ENCODE measurements at regions not wholly inside any gene's neighbourhood (a gene's known extent, or its start where the extent isn't known, plus 50 kb on each side); places are given as distances from the start of the nearest gene placed in this dataset.

- peaks cover 0 to 2% of the 10 kb centered on the region in 2 donors for H3K36me3 Mint-ChIP-seq
- H3K4me3 Mint-ChIP-seq: no peak overlapping the region
- H3K4me1 Mint-ChIP-seq: no peaks in the 10 kb centered on the region
- peaks cover 0 to 6% of the 10 kb centered on the region in 2 donors for H3K27me3 Mint-ChIP-seq
- peaks cover 5 to 8% of the 10 kb centered on the region in 2 donors for H3K9me3 Mint-ChIP-seq
- no peak overlapping the region for H3K27ac Mint-ChIP-seq
- ATAC-seq (replicated peaks) (no peak), DNase-seq (no peak)
These were observed 175.3 kb upstream of the LYZL1 start for GRCh38 chr10:29113616-29113945.

- no peaks in the 10 kb centered on the region for H3K4me1 Mint-ChIP-seq
- H3K27me3 Mint-ChIP-seq: peaks cover 0 to 6% of the 10 kb centered on the region in 2 donors
- H3K4me3 Mint-ChIP-seq: no peak overlapping the region
- no peak for ATAC-seq (replicated peaks)
- no peak for DNase-seq
- peaks cover 9 to 12% of the 10 kb centered on the region in 2 donors for H3K9me3 Mint-ChIP-seq
- H3K27ac Mint-ChIP-seq: no peak overlapping the region
- H3K36me3 Mint-ChIP-seq: peaks cover 0 to 2% of the 10 kb centered on the region in 2 donors
These were observed 174.7 kb upstream of the LYZL1 start for GRCh38 chr10:29114141-29114540.

DNA sequence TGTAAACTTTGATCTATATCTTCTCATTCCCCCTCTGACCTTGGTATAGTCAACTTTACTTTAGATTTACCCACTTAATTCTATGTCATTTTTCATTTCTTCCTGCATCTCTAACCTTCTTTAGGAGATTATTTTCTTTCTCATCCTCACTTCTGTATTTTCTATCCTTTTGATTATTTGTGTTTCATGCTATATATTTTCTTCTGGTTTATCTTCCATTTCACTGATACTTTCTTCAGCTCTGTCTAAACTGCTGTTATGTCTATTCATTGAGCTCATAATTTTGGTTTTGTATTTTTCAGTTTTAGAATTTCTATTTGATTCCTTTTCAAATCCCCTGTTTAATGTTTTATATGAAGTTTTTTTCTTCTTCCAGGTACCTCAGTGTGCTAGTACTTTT lies 171.1 kb upstream of the LYZL1 start:
- H3K4me3 Mint-ChIP-seq: no peak overlapping the region
- ATAC-seq (replicated peaks): no peak

DNA sequence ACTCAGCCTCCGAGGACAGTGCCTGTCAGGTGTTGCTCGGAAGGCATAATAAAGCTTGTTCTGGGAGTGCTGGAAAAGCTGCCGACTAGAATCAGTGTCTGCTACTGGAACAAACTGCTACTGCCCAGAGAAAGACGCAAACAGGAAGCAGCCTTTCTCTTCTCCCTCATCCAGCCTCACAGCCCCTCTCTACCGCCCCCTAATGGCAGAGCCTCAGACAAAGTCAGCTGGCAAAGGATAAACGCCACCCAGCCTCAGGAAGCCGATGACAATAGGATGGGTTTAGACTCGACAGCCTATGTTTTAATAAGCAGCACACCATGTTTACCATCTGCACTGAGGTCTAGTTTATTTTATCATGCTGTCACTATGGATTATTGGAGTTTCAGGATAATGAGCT lies 169.5 kb upstream of the LYZL1 start:
- no peaks in the 10 kb centered on the region for H3K4me1 Mint-ChIP-seq
- no peak overlapping the region for H3K27ac Mint-ChIP-seq
- H3K36me3 Mint-ChIP-seq: peaks cover 0 to 2% of the 10 kb centered on the region in 2 donors
- H3K9me3 Mint-ChIP-seq: peaks cover 12 to 13% of the 10 kb centered on the region in 2 donors
- DNase-seq (no peak), ATAC-seq (replicated peaks) (no peak)
- H3K4me3 Mint-ChIP-seq: no peak overlapping the region
- no peaks in the 10 kb centered on the region for H3K27me3 Mint-ChIP-seq

More for the DNA sequence above, 171.1 kb upstream of the LYZL1 start:
- peaks cover 12 to 13% of the 10 kb centered on the region in 2 donors for H3K9me3 Mint-ChIP-seq
- no peak overlapping the region for H3K27ac Mint-ChIP-seq
- no peak for DNase-seq
- peaks cover 0 to 2% of the 10 kb centered on the region in 2 donors for H3K36me3 Mint-ChIP-seq
- H3K27me3 Mint-ChIP-seq: peaks cover 0 to 3% of the 10 kb centered on the region in 2 donors
- H3K4me1 Mint-ChIP-seq: no peaks in the 10 kb centered on the region

DNA sequence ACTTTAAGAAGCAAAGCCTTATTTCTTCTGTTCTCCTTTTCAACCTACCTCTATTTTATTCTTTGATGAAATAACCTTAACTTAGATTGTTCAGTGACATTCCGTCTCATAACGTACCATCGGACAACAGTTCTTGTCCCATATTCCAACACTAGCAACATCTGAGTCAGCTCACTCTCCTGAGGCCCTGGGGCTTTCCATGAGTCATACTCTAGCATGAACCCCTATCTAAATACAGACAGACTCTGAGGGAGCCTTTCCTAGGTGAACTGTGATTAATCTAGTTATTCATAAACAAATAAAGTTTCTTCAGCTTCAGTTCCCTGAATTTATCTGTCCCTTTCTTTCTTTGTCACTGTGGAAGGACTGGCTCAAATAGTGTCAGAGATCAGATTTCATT lies 168.7 kb upstream of the LYZL1 start:
- no peak overlapping the region for H3K27ac Mint-ChIP-seq
- no peak for DNase-seq
- ATAC-seq (replicated peaks): no peak
- peaks cover 0 to 2% of the 10 kb centered on the region in 2 donors for H3K36me3 Mint-ChIP-seq
- no peaks in the 10 kb centered on the region for H3K4me1 Mint-ChIP-seq
- H3K9me3 Mint-ChIP-seq: peaks cover 12 to 13% of the 10 kb centered on the region in 2 donors
- no peaks in the 10 kb centered on the region for H3K27me3 Mint-ChIP-seq
- no peak overlapping the region for H3K4me3 Mint-ChIP-seq

DNA sequence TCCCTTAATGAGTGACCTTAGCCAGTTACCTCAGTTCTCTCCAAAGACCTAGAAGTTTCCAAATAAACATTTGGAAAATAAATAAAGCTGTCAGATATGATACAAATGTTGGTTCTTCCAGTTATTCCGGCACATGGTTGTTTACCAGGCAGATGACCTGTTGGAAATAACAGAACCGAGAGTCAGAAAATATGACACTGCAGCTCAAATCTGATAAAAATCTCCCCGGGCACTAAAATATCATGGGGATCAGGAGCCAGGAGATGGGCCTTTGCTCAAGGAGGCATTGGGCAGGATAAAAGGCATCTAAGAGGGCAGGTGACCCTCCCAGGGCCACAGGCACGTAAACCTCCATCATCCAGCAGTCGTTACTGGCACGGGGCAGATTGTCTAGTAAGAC lies 164.0 kb upstream of the LYZL1 start:
- peaks cover 0 to 4% of the 10 kb centered on the region in 2 donors for H3K9me3 Mint-ChIP-seq
- ATAC-seq (replicated peaks) (no peak), DNase-seq (no peak)
- H3K36me3 Mint-ChIP-seq: no peaks in the 10 kb centered on the region
- no peaks in the 10 kb centered on the region for H3K27me3 Mint-ChIP-seq
- no peaks in the 10 kb centered on the region for H3K4me1 Mint-ChIP-seq
- no peak overlapping the region for H3K27ac Mint-ChIP-seq
- no peak overlapping the region for H3K4me3 Mint-ChIP-seq

- Mint-ChIP-seq H3K36me3 (no peaks in the 10 kb centered on the region), H3K4me1 (no peaks in the 10 kb centered on the region), H3K4me3 (no peak overlapping the region)
These were observed 161.7 kb upstream of the LYZL1 start for GRCh38 chr10:29127037-29127700.

DNA sequence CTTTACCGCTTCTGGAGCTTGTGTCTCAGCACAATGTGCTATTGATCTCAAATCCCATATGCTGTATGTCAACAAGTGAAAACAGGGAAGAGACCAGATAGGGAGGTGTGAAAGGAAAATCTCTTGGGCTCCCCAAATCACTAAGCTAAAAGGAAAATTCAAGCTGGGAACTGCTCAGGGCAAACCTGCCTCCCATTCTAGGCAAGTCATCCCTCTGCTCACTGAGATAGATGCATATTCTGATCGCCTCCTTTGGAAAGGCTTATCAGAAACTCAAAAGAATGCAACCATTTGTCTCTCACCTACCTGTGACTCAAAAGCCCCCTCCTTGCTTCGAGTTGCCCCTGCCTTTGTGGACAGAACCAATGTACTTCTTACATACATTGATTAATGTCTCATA lies 161.1 kb upstream of the LYZL1 start:
- H3K27me3 Mint-ChIP-seq: peaks cover 0 to 6% of the 10 kb centered on the region in 2 donors
- H3K27ac Mint-ChIP-seq: no peak overlapping the region
- no peaks in the 10 kb centered on the region for H3K9me3 Mint-ChIP-seq
- no peak for DNase-seq
- H3K4me3 Mint-ChIP-seq: no peak overlapping the region
- H3K36me3 Mint-ChIP-seq: no peaks in the 10 kb centered on the region
- no peak for ATAC-seq (replicated peaks)
- no peaks in the 10 kb centered on the region for H3K4me1 Mint-ChIP-seq

More at GRCh38 chr10:29127037-29127700, 161.7 kb upstream of the LYZL1 start:
- ATAC-seq (replicated peaks): no peak
- peaks cover 0 to 6% of the 10 kb centered on the region in 2 donors for H3K27me3 Mint-ChIP-seq
- DNase-seq: no peak
- H3K27ac Mint-ChIP-seq: no peak overlapping the region
- no peaks in the 10 kb centered on the region for H3K9me3 Mint-ChIP-seq

DNA sequence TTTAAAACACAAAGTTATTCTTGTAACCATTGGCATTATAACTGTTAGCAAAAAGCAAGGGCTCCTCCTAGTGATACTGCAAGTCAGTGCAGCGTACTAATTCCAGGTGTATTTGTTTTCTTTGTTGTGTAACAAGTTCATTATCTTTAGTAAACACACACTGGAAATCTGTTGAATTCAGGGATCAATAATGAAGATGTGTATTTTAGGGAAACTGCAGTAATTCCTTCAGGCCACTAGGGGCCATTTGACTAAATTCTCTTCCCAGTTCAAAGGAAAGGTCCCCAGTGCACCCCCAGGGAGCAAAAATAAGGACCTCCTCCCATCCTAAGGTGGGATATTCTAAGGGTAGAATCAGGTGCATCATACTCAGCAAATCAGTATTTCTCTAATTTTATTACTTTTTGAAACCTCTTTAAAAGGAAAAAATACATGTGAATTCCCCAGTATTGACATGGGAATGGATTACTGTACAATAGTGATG lies 158.6 kb upstream of the LYZL1 start:
- ATAC-seq (replicated peaks) (no peak), DNase-seq (no peak)
- H3K27ac Mint-ChIP-seq: no peak overlapping the region
- no peak overlapping the region for H3K4me3 Mint-ChIP-seq
- no peaks in the 10 kb centered on the region for H3K36me3 Mint-ChIP-seq
- H3K9me3 Mint-ChIP-seq: no peaks in the 10 kb centered on the region
- peaks cover 0 to 6% of the 10 kb centered on the region in 2 donors for H3K27me3 Mint-ChIP-seq
- no peaks in the 10 kb centered on the region for H3K4me1 Mint-ChIP-seq

GRCh38 chr10:29131952-29132547 lies 156.8 kb upstream of the LYZL1 start:
- H3K27ac Mint-ChIP-seq: no peak overlapping the region
- no peaks in the 10 kb centered on the region for H3K4me1 Mint-ChIP-seq
- H3K36me3 Mint-ChIP-seq: no peaks in the 10 kb centered on the region
- peaks cover 0 to 6% of the 10 kb centered on the region in 2 donors for H3K27me3 Mint-ChIP-seq
- ATAC-seq (replicated peaks): no peak
- DNase-seq: no peak
- H3K9me3 Mint-ChIP-seq: no peaks in the 10 kb centered on the region
- H3K4me3 Mint-ChIP-seq: no peak overlapping the region

GRCh38 chr10:29132551-29133111 lies 156.2 kb upstream of the LYZL1 start:
- ATAC-seq (replicated peaks) (no peak), DNase-seq (no peak)
- no peak overlapping the region for H3K27ac Mint-ChIP-seq
- no peaks in the 10 kb centered on the region for H3K36me3 Mint-ChIP-seq
- H3K4me3 Mint-ChIP-seq: no peak overlapping the region
- H3K4me1 Mint-ChIP-seq: no peaks in the 10 kb centered on the region
- no peaks in the 10 kb centered on the region for H3K9me3 Mint-ChIP-seq
- peaks cover 0 to 6% of the 10 kb centered on the region in 2 donors for H3K27me3 Mint-ChIP-seq

DNA sequence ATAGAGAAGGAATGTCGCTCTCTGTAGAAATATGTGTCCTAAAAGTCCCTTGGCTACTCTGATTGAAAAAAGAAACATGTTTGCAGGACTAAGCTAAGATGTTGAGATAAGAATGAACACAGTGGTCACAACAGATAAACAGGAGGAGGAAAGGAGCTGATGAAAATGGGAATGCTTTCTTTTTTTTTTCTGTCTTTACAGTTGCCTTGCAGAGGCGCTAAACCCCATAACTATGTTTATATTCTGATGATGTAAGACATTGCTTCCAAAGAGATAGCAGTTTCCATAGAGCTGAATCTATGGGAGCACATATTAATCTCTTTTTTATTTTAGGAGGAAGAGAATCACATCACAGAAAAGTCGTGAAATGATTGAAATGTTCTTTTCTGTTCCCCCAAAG lies 153.5 kb upstream of the LYZL1 start:
- Mint-ChIP-seq H3K27me3 (peaks cover 0 to 6% of the 10 kb centered on the region in 2 donors), H3K4me3 (no peak overlapping the region), H3K27ac (no peak overlapping the region), H3K9me3 (no peaks in the 10 kb centered on the region), H3K4me1 (no peaks in the 10 kb centered on the region), H3K36me3 (no peaks in the 10 kb centered on the region)
- no peak for DNase-seq
- ATAC-seq (replicated peaks): no peak

- Mint-ChIP-seq H3K9me3 (no peaks in the 10 kb centered on the region), H3K27me3 (peaks cover 0 to 6% of the 10 kb centered on the region in 2 donors), H3K4me1 (no peaks in the 10 kb centered on the region), H3K27ac (no peak overlapping the region), H3K4me3 (no peak overlapping the region), H3K36me3 (no peaks in the 10 kb centered on the region)
- no peak for DNase-seq
- no peak for ATAC-seq (replicated peaks)
These were observed 152.5 kb upstream of the LYZL1 start for GRCh38 chr10:29136411-29136810.

- ATAC-seq (replicated peaks) (no peak), DNase-seq (no peak)
- Mint-ChIP-seq H3K27ac (no peak overlapping the region), H3K27me3 (peaks cover 4 to 15% of the 10 kb centered on the region in 2 donors), H3K9me3 (no peaks in the 10 kb centered on the region), H3K4me3 (no peak overlapping the region), H3K36me3 (no peaks in the 10 kb centered on the region), H3K4me1 (no peaks in the 10 kb centered on the region)
These were observed 148.7 kb upstream of the LYZL1 start for GRCh38 chr10:29140151-29140550.

GRCh38 chr10:29140991-29141390 lies 147.9 kb upstream of the LYZL1 start:
- Mint-ChIP-seq H3K4me3 (no peak overlapping the region), H3K36me3 (no peaks in the 10 kb centered on the region), H3K9me3 (no peaks in the 10 kb centered on the region), H3K27ac (no peak overlapping the region), H3K27me3 (peaks cover 4 to 15% of the 10 kb centered on the region in 2 donors), H3K4me1 (no peaks in the 10 kb centered on the region)
- ATAC-seq (replicated peaks) (no peak), DNase-seq (no peak)
